GM12865 (cell line): ENCODE measurements at regions not wholly inside any gene's neighbourhood (a gene's known extent, or its start where the extent isn't known, plus 50 kb on each side); places are given as distances from the start of the nearest gene placed in this dataset.

ENCODE experiments used
- DNase-seq: peaks from one replicate; pipeline ENCODE4 v3.0.0; 2010; ENCODE audit warnings: low read depth
- H3K4me3 ChIP-seq: 2 replicates; pipeline ENCODE4 v1.5.1; 2011; ENCODE audit warnings: mild to moderate bottlenecking, low read depth, low read length, control low read depth
- CTCF ChIP-seq: IDR thresholded peaks from 2 replicates; pipeline ENCODE4 v1.5.1; 2011; ENCODE audit warnings: low read length, control low read depth, low read depth, inconsistent platforms; ENCODE audit not compliant: insufficient read depth; ENCODE audit errors: missing control alignments

DNA sequence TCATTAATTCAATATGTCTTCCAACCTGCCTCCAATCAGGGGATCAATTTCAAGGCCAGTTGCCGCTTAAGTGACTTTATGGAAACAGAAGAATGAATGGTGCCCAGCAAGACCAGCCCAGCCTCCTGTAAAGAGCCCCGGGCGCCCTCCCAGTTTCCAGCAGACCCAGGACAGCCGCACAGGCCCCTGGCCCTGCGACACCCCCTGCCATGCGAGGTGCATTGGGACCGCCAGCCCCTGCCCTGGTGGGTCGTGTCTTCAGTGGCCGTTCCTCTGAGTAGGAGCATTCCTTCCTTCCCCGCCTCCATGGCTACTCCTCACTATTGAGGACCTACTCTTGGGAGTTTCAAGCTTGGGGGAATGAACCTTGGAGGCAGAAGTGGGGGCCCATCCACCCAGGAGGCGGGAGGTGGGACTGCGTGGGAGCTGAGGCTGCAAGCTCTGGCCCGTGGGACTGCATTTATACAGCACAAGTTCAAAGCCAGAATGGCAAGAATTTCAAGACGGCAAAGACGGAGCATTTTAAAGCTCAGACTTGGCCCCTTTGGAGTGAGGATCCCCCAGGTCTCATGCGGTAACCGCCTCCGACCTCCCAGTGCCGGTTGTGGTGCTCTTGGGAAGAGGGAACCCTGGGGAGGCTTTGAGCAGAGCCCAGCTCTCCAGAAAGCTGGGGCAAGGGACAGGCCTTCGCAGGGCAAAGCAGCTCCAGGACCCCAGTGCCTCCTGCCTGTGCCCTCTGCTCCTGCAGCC, 73.1 kb upstream of the ACTRT2 start:
- no peak for DNase-seq
- no peak for TF ChIP-seq CTCF
- no peak overlapping the region for H3K4me3 ChIP-seq

DNA sequence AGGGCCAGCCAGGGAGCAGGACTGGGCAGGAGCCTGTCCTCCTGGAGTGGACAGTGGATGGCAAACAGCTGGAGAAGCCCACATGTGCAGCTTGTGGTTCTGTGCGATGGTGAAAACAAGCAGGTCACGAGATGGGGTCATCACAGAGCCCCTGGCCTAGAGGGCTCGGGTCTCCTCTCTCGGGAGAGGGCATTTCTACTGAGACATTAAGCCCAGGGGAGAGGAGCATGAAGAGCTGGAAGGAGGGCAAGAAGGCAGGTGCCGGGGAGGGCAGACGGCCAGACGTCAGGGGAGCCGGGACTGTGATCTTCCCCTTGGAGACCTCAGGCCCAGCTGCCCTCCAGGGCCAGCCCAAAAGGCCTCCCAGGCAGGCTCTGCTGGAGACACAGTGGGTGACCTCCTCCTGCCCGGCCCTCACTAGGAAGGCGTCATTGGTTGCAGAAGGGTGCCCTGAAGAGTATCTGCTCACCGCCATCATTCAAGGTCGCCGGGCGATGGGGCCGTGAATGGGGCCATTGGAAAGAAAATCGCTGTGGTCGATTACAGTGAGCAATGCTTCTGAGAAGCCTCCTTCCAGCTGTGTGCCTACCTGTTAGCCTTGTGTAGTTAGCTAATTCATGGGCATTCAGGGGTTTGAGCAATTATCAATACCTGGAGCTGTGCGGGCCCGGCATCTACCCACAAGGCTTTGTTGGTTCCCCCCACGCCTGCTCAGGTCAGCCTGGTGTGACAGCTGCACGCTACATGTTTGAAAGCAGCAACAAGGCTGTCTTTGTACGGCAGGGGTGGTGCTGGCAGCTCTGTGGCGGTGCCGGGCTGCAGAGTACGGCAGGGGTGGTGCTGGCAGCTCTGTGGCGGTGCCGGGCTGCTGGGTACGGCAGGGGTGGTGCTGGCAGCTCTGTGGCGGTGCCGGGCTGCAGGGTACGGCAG, 72.3 kb upstream of the ACTRT2 start:
- no peak overlapping the region for H3K4me3 ChIP-seq
- TF ChIP-seq CTCF, result no peak
- DNase-seq, result no peak

DNA sequence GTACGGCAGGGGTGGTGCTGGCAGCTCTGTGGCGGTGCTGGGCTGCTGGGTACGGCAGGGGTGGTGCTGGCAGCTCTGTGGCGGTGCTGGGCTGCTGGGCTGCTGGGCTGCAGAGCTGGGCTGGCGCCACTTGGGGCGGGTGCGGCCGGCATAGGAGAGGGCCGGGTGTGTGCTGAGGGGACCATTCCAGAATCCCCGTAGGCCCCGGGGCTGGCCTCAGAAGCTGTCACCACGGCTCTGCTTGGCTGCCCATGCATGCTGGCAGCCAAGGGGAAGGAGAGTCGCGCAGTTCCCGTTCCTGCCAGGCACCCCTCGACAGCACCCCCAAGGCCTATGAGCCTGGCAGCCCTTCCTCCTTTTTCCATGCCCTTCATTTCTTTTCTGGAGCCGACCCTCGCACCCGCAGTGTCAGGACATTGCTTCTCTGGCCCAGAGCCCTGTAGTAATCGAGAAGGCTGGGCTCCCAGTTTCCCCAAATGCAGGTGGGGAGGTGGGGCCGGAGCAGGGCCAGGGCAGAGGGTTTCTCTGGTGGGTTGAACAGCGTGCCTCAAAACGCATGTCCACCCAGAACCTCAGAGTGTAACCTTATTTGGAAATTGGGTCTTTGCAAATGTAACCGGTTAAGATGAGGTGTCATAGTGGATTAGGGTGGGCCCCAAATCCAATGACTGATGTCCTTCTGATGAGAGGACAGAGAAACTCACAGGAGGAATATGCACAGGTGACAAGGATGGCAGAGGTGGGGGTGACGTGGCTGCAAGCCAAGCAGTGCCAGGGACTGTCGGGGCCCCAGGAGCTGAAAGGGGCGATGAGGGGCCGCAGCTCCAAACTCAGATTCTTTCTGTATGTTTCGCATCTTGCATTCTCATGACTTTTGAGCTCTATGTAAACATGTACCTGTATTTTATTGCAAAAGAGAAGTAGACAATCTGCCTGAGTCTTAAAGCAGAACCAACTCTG, 71.0 kb upstream of the ACTRT2 start:
- no peak overlapping the region for H3K4me3 ChIP-seq
- no peak for TF ChIP-seq CTCF
- DNase-seq, result no peak

DNA sequence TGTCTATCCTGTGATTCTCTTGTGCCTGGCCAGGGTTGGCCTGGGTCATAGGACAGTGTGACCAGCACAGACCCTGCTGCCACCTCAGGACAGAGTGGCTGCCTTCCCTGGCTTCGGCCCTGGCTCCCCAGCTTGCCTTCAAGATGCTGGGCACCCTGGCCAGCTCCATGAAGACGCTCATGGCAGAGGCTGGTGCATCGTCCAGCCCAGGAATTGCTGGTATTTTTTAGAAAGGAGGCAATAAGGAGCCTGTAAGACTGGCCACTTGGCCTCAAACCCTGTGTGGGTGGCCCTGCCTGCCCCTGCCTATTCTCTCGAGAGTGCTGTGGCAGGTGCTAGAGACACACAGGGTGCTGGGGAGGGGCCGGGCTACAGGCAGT, 70.4 kb upstream of the ACTRT2 start:
- DNase-seq, result no peak
- TF ChIP-seq CTCF, result no peak
- H3K4me3 ChIP-seq, result no peak overlapping the region

DNA sequence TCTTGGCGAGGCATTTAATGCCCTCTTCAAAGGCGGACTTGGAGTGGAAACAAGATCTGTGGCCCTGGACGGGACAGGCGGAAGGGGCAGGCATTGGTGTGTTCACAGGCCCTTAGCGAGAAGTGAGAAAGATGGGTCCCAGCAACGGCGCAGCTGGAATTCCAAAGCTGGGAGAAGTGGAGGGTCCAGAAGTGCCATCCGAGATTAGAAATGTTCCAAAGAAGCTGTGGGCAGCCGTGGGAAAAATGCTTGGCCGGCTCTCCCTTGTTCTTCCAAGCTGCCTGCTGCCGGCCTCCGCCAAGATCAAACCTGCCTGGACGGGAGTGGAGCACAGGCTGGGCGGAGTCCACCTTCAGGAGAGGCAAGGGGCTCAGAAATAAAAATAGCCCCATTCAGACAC, 69.4 kb upstream of the ACTRT2 start:
- no peak for TF ChIP-seq CTCF
- no peak for DNase-seq
- H3K4me3 ChIP-seq, result no peak overlapping the region

DNA sequence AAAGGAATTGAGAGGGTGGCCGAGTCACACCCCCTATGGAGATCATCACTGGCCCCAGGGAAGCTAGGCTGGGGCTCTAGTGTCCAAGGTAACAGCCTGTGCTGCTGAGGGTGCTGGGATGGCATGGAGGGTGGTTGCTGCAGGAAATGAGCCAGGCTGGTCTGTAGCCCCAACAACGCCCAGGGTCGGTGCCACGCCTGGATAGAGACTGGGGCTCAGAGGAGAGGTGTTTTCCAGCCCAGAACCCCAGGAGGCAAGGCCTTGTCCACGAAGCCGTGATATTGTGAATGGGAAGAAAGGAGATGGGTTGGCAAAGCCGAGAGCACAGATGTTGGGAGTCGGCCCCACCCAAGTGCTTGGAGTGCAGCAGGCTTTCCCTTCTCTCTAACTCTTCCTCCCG, 68.9 kb upstream of the ACTRT2 start:
- no peak overlapping the region for H3K4me3 ChIP-seq
- no peak for DNase-seq
- no peak for TF ChIP-seq CTCF
